ENCODE measurements at regions not wholly inside any gene's neighbourhood (a gene's known extent, or its start where the extent isn't known, plus 50 kb on each side); places are given as distances from the start of the nearest gene placed in this dataset.

- TF ChIP-seq GMEB1 (CRISPR knock-in tag; IDR thresholded peaks at IDR 0.05) (no peak), HDAC2 (IDR thresholded peaks at IDR 0.05) (no peak), DIDO1 (tag; IDR thresholded peaks at IDR 0.05; ENCODE audit: low read depth) (no peak)
These were observed 160.1 kb upstream of the GYPA start (continued) for GRCh38 chr4:144300616-144301015.

GRCh38 chr4:144302704-144303536 is 162.4 kb upstream of the GYPA start:
- Histone ChIP-seq H3K27me3 (ENCODE audit: control insufficient read depth in 2 of 2, insufficient read depth in 2 of 2, low read length in 2 of 2) (no peaks in the 10 kb centered on the region), H3K4me3 (no peak overlapping the region), H2AFZ (ENCODE audit: low read depth, low read length) (peak overlapping the region; percentile 23; the same call in 1 of the 2 replicates), H3K36me3 (ENCODE audit: control insufficient read depth, insufficient read depth, low read length) (no peaks in the 10 kb centered on the region), H3K4me1 (replicated peaks in 1 of 2; ENCODE audit: control insufficient read depth in 2 of 2, insufficient read depth in 2 of 2, low read length in 2 of 2) (no peaks in the 10 kb centered on the region), H3K4me2 (ENCODE audit: insufficient read depth, low read length) (peak overlapping the region; percentile 32; the same call in 1 of the 2 replicates), H3K9me3 (replicated peaks; ENCODE audit: control insufficient read depth, insufficient read depth, low read depth, low read length) (no peaks in the 10 kb centered on the region), H3K9me1 (ENCODE audit: control insufficient read depth, insufficient read depth, low read length) (no peaks in the 10 kb centered on the region), H3K79me2 (ENCODE audit: control insufficient read depth, insufficient read depth, low read length) (no peaks in the 10 kb centered on the region), H4K20me1 (replicated peaks; ENCODE audit: control insufficient read depth, insufficient read depth, low read length) (no peaks in the 10 kb centered on the region), H3K27ac (ENCODE audit: extremely low read depth, low read depth, low read length) (no peak overlapping the region), H3K9ac (ENCODE audit: insufficient read depth in 1 of 2, low read depth in 2 of 2, low read length in 2 of 2) (no peak overlapping the region)
- peak; percentile 93 for ATAC-seq
- in situ Hi-C loops (cut with MboI), result no loop called here
- intact Hi-C loops (cut with micrococcal nuclease), result no loop called here
- peak in 1 of 4 experiments; percentile 6 for DNase-seq (ENCODE audit: extremely low read depth in 1 of 4, low spot score in 3 of 4)
- TF ChIP-seq HNRNPLL (IDR thresholded peaks at IDR 0.05; ENCODE audit: low read depth, low read length, poor library complexity, severe bottlenecking) (peak; percentile 51), ZNF584 (CRISPR knock-in tag; IDR thresholded peaks at IDR 0.05; ENCODE audit: low read depth) (0 out of 2 replicates have a peak, but pooled peaks have one; percentile 56), TAL1 (IDR thresholded peaks at IDR 0.05) (no peak), ATF7 (IDR thresholded peaks at IDR 0.05) (peak; percentile 57), ZKSCAN8 (CRISPR knock-in tag; IDR thresholded peaks at IDR 0.05) (no peak), ATF3 (IDR thresholded peaks at IDR 0.05) (peak; percentile 79), ATF3 (CRISPR knock-in tag; conservative IDR thresholded peaks at IDR 0.05) (no peak), RFX5 (IDR thresholded peaks at IDR 0.05; ENCODE audit: low read depth, low read length) (no peak)
- FAIRE-seq, result no peak
- POLR2A ChIA-PET, result interaction anchor here (1.0 to 1.1 kb wide), 2 partner anchors 9 to 10 kb away, joined by 3 to 4 read pairs; no protein-coding TSS in a partner anchor
- BruUV-seq (replicated peaks), result no TSS peak
- under 1% methylated on average over 7 of the region's 7 CpGs for WGBS (ENCODE audit: insufficient coverage, low coverage, missing lambda C conversion rate)
- CTCF ChIA-PET (ENCODE audit: low intra/inter-chr PET ratio), result no interaction called here
